NB4 (cell line): ENCODE measurements at regions not wholly inside any gene's neighbourhood (a gene's known extent, or its start where the extent isn't known, plus 50 kb on each side); places are given as distances from the start of the nearest gene placed in this dataset.

Experiments
- MYC ChIP-seq: IDR thresholded peaks from 2 replicates; pipeline ENCODE4 v1.6.1; 2011; ENCODE audit warnings: low read depth, low read length
- POLR2A ChIP-seq: IDR thresholded peaks from 2 replicates; pipeline ENCODE4 v1.6.1; 2011; ENCODE audit warnings: mild to moderate bottlenecking; ENCODE audit not compliant: insufficient read length; ENCODE audit errors: extremely low read depth
- TF ChIP-seq, protein P1 (sequence below): IDR thresholded peaks from one replicate; pipeline ENCODE4 v1.5.1; 2012; ENCODE audit warnings: low read depth, low read length
- TF ChIP-seq, protein P2 (sequence below): IDR thresholded peaks from 2 replicates; pipeline ENCODE4 v1.6.1; 2011; ENCODE audit warnings: low read depth, low read length

DNA sequence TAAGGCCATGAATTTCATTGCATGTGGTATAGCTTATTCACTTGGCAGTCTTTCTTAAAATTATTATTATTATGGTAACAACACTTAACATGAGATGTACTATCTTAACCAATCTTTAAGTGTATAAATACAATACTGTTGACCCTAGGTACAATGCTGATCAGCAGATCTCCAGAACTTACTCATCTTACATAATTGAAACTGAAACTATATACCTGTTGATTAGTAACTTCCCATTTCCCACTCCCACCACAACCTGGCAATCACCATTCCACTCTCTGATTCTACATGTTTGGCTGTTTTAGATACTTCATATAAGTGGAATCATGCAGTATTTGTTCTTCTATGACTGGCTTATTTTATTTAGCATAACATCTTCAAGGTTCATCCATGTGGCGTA lies 150.2 kb upstream of the POU2AF2 start:
- TF ChIP-seq, protein P1, sequence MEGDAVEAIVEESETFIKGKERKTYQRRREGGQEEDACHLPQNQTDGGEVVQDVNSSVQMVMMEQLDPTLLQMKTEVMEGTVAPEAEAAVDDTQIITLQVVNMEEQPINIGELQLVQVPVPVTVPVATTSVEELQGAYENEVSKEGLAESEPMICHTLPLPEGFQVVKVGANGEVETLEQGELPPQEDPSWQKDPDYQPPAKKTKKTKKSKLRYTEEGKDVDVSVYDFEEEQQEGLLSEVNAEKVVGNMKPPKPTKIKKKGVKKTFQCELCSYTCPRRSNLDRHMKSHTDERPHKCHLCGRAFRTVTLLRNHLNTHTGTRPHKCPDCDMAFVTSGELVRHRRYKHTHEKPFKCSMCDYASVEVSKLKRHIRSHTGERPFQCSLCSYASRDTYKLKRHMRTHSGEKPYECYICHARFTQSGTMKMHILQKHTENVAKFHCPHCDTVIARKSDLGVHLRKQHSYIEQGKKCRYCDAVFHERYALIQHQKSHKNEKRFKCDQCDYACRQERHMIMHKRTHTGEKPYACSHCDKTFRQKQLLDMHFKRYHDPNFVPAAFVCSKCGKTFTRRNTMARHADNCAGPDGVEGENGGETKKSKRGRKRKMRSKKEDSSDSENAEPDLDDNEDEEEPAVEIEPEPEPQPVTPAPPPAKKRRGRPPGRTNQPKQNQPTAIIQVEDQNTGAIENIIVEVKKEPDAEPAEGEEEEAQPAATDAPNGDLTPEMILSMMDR: no peak
- TF ChIP-seq, protein P2, sequence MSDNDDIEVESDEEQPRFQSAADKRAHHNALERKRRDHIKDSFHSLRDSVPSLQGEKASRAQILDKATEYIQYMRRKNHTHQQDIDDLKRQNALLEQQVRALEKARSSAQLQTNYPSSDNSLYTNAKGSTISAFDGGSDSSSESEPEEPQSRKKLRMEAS: no peak
- TF ChIP-seq POLR2A (no peak), MYC (no peak)
